Osteocyte (in vitro differentiated cells): ENCODE measurements at regions not wholly inside any gene's neighbourhood (a gene's known extent, or its start where the extent isn't known, plus 50 kb on each side); places are given as distances from the start of the nearest gene placed in this dataset.

Source experiments
- DNase-seq: peaks from one replicate; pipeline ENCODE4 v3.0.0; 2021; ENCODE audit warnings: mixed read lengths; ENCODE audit not compliant: unreplicated experiment; ENCODE audit errors: extremely low spot score
- H3K27ac Mint-ChIP-seq: one replicate; pipeline ENCODE4 v1.8.0; 2021; ENCODE audit warnings: mild to moderate bottlenecking, mixed read lengths; ENCODE audit not compliant: unreplicated experiment
- H3K27me3 Mint-ChIP-seq: one replicate; pipeline ENCODE4 v1.8.0; 2021; ENCODE audit warnings: mixed read lengths; ENCODE audit not compliant: unreplicated experiment
- H3K36me3 Mint-ChIP-seq: one replicate; pipeline ENCODE4 v1.8.0; 2021; ENCODE audit warnings: mixed read lengths; ENCODE audit not compliant: unreplicated experiment
- H3K4me1 Mint-ChIP-seq: one replicate; pipeline ENCODE4 v1.8.0; 2021; ENCODE audit warnings: mixed read lengths; ENCODE audit not compliant: unreplicated experiment
- H3K4me3 Mint-ChIP-seq: one replicate; pipeline ENCODE4 v1.8.0; 2021; ENCODE audit warnings: mild to moderate bottlenecking, moderate library complexity, mixed read lengths; ENCODE audit not compliant: unreplicated experiment
- H3K9me3 Mint-ChIP-seq: one replicate; pipeline ENCODE4 v1.8.0; 2021; ENCODE audit warnings: mixed read lengths; ENCODE audit not compliant: unreplicated experiment
- CTCF ChIP-seq: fragments of 200-600 bp; sonication (generic); IDR thresholded peaks from 2 replicates; pipeline ENCODE4 v1.5.0; 2021; ENCODE audit warnings: antibody characterized with exemption, mild to moderate bottlenecking, moderate library complexity

DNA sequence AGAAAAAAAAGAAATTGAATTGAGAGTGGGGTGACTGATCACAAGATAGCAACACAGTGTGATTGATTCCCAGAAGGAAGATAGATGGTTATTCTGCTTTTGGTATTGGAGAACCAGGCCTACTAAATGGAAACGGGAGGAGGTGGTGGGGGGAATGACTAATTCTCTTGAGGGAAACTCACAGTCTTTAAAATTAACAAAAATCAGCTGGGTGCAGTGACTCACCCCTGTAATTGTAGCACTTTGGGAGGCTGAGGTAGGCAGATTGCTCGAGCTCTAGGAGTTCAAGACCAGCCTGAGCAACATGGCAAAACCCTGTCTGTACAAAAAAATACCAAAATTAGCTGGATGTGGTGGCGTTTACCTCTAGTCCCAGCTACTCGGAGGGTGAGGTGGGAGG, 134.6 kb upstream of the PDE4B start:
- TF ChIP-seq CTCF, result no peak
- H3K27me3 Mint-ChIP-seq, result peaks cover 71% of the 10 kb centered on the region
- no peak for DNase-seq
- H3K9me3 Mint-ChIP-seq, result peaks cover 12% of the 10 kb centered on the region
- H3K36me3 Mint-ChIP-seq, result no peaks in the 10 kb centered on the region
- no peak overlapping the region for H3K4me3 Mint-ChIP-seq
- H3K4me1 Mint-ChIP-seq, result no peaks in the 10 kb centered on the region
- H3K27ac Mint-ChIP-seq, result no peak overlapping the region

DNA sequence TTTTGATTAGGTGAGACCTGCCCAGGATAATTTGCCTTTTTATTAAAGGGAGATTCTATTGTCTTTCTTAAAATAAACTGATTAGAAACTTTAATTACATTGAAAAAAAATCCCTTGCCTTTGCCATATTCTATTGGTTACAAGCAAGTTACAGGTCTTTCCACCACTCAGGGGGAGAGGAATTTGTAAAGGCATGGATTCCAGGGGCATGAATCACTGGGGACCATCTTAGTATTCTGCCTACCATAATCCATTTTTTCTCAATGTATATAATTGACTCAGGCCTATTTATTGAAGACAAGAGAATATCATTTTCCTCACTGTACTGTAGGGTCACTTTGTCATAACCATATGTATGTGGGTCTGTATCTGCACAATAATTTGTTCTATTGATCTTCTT, 124.3 kb upstream of the PDE4B start:
- Mint-ChIP-seq H3K9me3 (peaks cover 19% of the 10 kb centered on the region), H3K4me3 (no peak overlapping the region), H3K27ac (no peak overlapping the region), H3K27me3 (peaks cover 39% of the 10 kb centered on the region), H3K36me3 (peaks cover 4% of the 10 kb centered on the region), H3K4me1 (no peaks in the 10 kb centered on the region)
- no peak for DNase-seq
- no peak for TF ChIP-seq CTCF

GRCh38 chr1:65670518-65670917, 122.2 kb upstream of the PDE4B start:
- no peaks in the 10 kb centered on the region for H3K4me1 Mint-ChIP-seq
- no peak for DNase-seq
- peaks cover 4% of the 10 kb centered on the region for H3K36me3 Mint-ChIP-seq
- no peak for TF ChIP-seq CTCF
- no peak overlapping the region for H3K27ac Mint-ChIP-seq
- H3K4me3 Mint-ChIP-seq, result no peak overlapping the region
- H3K9me3 Mint-ChIP-seq, result peaks cover 15% of the 10 kb centered on the region
- peaks cover 33% of the 10 kb centered on the region for H3K27me3 Mint-ChIP-seq

DNA sequence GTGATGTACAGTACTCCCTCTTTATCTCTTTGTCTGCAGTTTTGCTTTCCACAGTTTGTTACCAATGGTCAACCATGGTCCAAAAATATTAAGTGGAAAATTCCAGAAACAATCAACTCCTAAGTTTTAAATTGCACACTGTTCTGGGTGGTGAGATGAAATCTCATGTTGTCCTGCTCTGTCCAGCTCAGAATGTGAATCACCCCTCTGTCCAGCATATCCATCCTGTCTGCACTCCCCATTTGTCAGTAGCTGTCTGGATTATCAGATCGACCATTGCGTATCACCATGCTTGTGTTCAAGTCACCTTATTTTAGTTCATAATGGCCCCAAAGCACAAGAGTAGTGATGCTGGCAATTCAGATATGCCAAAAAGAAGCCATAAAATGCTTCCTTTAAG, 118.2 kb upstream of the PDE4B start:
- Mint-ChIP-seq H3K9me3 (no peaks in the 10 kb centered on the region), H3K27me3 (peaks cover 43% of the 10 kb centered on the region), H3K27ac (no peak overlapping the region), H3K4me1 (no peaks in the 10 kb centered on the region), H3K4me3 (no peak overlapping the region), H3K36me3 (no peaks in the 10 kb centered on the region)
- TF ChIP-seq CTCF, result no peak
- no peak for DNase-seq

DNA sequence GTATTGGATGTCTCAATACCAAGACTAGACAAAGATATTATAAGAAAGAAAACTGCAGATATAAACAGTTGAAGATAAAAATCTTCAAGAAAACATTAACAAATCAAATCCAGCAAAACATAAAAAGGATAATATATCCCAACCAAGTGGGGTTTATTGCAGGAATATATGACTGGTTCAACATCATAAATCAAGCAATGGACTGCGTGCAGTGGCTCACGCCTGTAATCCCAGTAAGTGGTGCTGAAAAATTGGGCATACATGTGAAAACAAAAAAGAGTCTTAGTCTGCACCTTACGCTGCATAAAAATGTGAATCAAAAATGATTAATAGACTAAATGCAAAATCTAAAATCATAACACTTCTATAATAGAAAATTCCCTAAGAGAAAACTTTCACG, 112.9 kb upstream of the PDE4B start:
- Mint-ChIP-seq H3K9me3 (peaks cover 3% of the 10 kb centered on the region), H3K4me1 (no peaks in the 10 kb centered on the region), H3K4me3 (no peak overlapping the region), H3K36me3 (peaks cover 3% of the 10 kb centered on the region), H3K27ac (no peak overlapping the region), H3K27me3 (peaks cover 56% of the 10 kb centered on the region)
- no peak for DNase-seq
- TF ChIP-seq CTCF, result no peak
